A549 (cell line): ENCODE measurements at regions not wholly inside any gene's neighbourhood (a gene's known extent, or its start where the extent isn't known, plus 50 kb on each side); places are given as distances from the start of the nearest gene placed in this dataset.

Experiments
- CTCF ChIP-seq: fragments of >200 bp; sonication (Bioruptor Twin); formaldehyde crosslinking; IDR thresholded peaks from 3 replicates; pipeline ENCODE4 v1.5.1; 2016
- EHMT2 ChIP-seq: fragments of 200-600 bp; sonication (generic); IDR thresholded peaks from 2 replicates; pipeline ENCODE4 v1.6.1; 2016; ENCODE audit warnings: antibody characterized with exemption, low read depth, mild to moderate bottlenecking, moderate library complexity
- ESRRA ChIP-seq: fragments of 150-350 bp; IDR thresholded peaks from 2 replicates; pipeline ENCODE4 v1.6.1; 2014; ENCODE audit warnings: mild to moderate bottlenecking, low read length, borderline replicate concordance
- JUN ChIP-seq, 2 experiments: fragments of >200 bp; sonication (Bioruptor Twin); formaldehyde crosslinking; IDR thresholded peaks; 2 replicates in 1 of 2; 3 replicates in 1 of 2; pipeline ENCODE4 v1.6.1; 2016 to 2017
- MAZ ChIP-seq: fragments of 150-350 bp; IDR thresholded peaks from 2 replicates; pipeline ENCODE4 v1.6.1; 2014; ENCODE audit warnings: antibody characterized with exemption, low read depth, low read length, borderline replicate concordance
- MYC ChIP-seq: IDR thresholded peaks from 2 replicates; pipeline ENCODE4 v1.6.1; 2012; ENCODE audit warnings: mild to moderate bottlenecking, inconsistent platforms, low read length, improper control_type of control experiment, borderline replicate concordance
- POLR2AphosphoS2 ChIP-seq: conservative IDR thresholded peaks from 2 replicates; pipeline ENCODE4 v1.6.1; 2012; ENCODE audit warnings: low read length, improper control_type of control experiment, inconsistent platforms
- RAD21 ChIP-seq, 2 experiments: fragments of >200 bp in 1 of 2; sonication (Bioruptor Twin) in 1 of 2; formaldehyde crosslinking in 1 of 2; IDR thresholded peaks in 1 of 2; conservative IDR thresholded peaks in 1 of 2; 2 replicates in 1 of 2; 3 replicates in 1 of 2; pipeline ENCODE4 v1.6.1; 2012 to 2018; ENCODE audit warnings: inconsistent platforms in 1 of 2
- RFX5 ChIP-seq: fragments of 450-650 bp; IDR thresholded peaks from 2 replicates; pipeline ENCODE4 v1.7.1; 2014; ENCODE audit warnings: antibody characterized with exemption, mild to moderate bottlenecking, moderate library complexity
- RNF2 ChIP-seq: fragments of 200-600 bp; sonication (generic); IDR thresholded peaks from 2 replicates; pipeline ENCODE4 v1.6.1; 2016; ENCODE audit warnings: low read depth, mild to moderate bottlenecking, antibody characterized with exemption, moderate library complexity, borderline replicate concordance
- ZC3H11A ChIP-seq: fragments of 450-650 bp; IDR thresholded peaks from 2 replicates; pipeline ENCODE4 v1.6.1; 2014; ENCODE audit warnings: antibody characterized with exemption, mild to moderate bottlenecking

- TF ChIP-seq CTCF: no peak
- TF ChIP-seq ZC3H11A: no peak
- no peak for TF ChIP-seq JUN (IDR thresholded peaks at IDR 0.05)
- no peak for TF ChIP-seq MAZ
- TF ChIP-seq RFX5: no peak
- no peak for TF ChIP-seq MYC
- TF ChIP-seq ESRRA: no peak
- no peak for TF ChIP-seq EHMT2
- no peak for TF ChIP-seq POLR2AphosphoS2
- TF ChIP-seq RAD21 (conservative IDR thresholded peaks at IDR 0.05 in 1 of 2, IDR thresholded peaks at IDR 0.05 in 1 of 2): no peak
- no peak for TF ChIP-seq RNF2
These were observed 745.2 kb upstream of the GCFC2 start for GRCh38 chr2:76455910-76456309.
